IMR-90 (cell line): ENCODE measurements at regions not wholly inside any gene's neighbourhood (a gene's known extent, or its start where the extent isn't known, plus 50 kb on each side); places are given as distances from the start of the nearest gene placed in this dataset.
"Not testable (repeated sequence)": the region's sequence is repeated elsewhere in the genome, so short reads cannot be mapped to it uniquely, and the experiment has no call there.

Experiments used
- ATAC-seq: fragments of 200-7000 bp; cut with Tn5 transposase; 2 replicates; pipeline ENCODE4 v1.9.1; 2020; ENCODE audit warnings: low read depth, mild to moderate bottlenecking, moderate library complexity
- BruUV-seq: library from RNA; stranded (reverse); fragments of 400-500 nt; replicated peaks from 2 replicates; lab custom pipeline; 2021; lab: Mats Ljungman, UMichigan
- CTCF ChIA-PET: fragments of 300-600 bp; formaldehyde crosslinking; extraction: SDS; loops from one replicate; lab custom pipeline; 2021; ENCODE audit warnings: antibody characterized with exemption; lab: Yijun Ruan, JAX
- POLR2A ChIA-PET: fragments of 300-600 bp; sonication (Branson Sonifier 250); formaldehyde crosslinking; loops from one replicate; lab custom pipeline; 2022; ENCODE audit warnings: antibody characterized with exemption; ENCODE audit not compliant: unreplicated experiment; lab: Charles Lee
- DNase-seq: peaks from one replicate; pipeline ENCODE4 v3.0.0; 2013
- H2AFZ ChIP-seq: replicated peaks from 2 replicates; pipeline ENCODE3; 2013; ENCODE audit warnings: low read length, mild to moderate bottlenecking; ENCODE audit not compliant: poor library complexity
- H2AK5ac ChIP-seq: 2 replicates; pipeline ENCODE4 v1.6.1; 2013; ENCODE audit warnings: low read depth, low read length, inconsistent platforms
- H2AK9ac ChIP-seq: replicated peaks from 2 replicates; pipeline ENCODE3; 2013; ENCODE audit warnings: mild to moderate bottlenecking, low read depth, low read length, moderate library complexity; ENCODE audit not compliant: poor library complexity
- H2BK120ac ChIP-seq: 2 replicates; pipeline ENCODE4 v1.6.1; 2013; ENCODE audit warnings: low read depth, low read length, inconsistent platforms
- H2BK15ac ChIP-seq: 3 replicates; pipeline ENCODE4 v1.6.1; 2013; ENCODE audit warnings: low read depth, low read length, inconsistent platforms
- H2BK20ac ChIP-seq: 2 replicates; pipeline ENCODE4 v1.6.1; 2013; ENCODE audit warnings: low read depth, mild to moderate bottlenecking, inconsistent platforms, low read length, moderate library complexity
- H2BK5ac ChIP-seq: 2 replicates; pipeline ENCODE4 v1.6.1; 2013; ENCODE audit warnings: mild to moderate bottlenecking, low read depth, low read length, inconsistent platforms; ENCODE audit not compliant: poor library complexity, severe bottlenecking
- H3K14ac ChIP-seq: replicated peaks from 2 replicates; pipeline ENCODE4 v1.6.1; 2013; ENCODE audit warnings: low read depth, low read length, inconsistent platforms
- H3K18ac ChIP-seq: 2 replicates; pipeline ENCODE4 v1.6.1; 2013; ENCODE audit warnings: low read depth, low read length, control low read depth
- H3K23ac ChIP-seq: 2 replicates; pipeline ENCODE4 v1.6.1; 2013; ENCODE audit warnings: low read depth, low read length, inconsistent platforms
- H3K27ac ChIP-seq: 2 replicates; pipeline ENCODE4 v1.5.1; 2013; ENCODE audit warnings: mild to moderate bottlenecking, control low read depth, low read length; ENCODE audit not compliant: insufficient read depth
- H3K27me3 ChIP-seq: 2 replicates; pipeline ENCODE4 v1.6.1; 2013; ENCODE audit warnings: low read length; ENCODE audit not compliant: control insufficient read depth, insufficient read depth
- H3K36me3 ChIP-seq: 2 replicates; pipeline ENCODE4 v1.6.1; 2013; ENCODE audit warnings: low read length, mixed read lengths; ENCODE audit not compliant: control insufficient read depth, insufficient read depth
- H3K4ac ChIP-seq: 2 replicates; pipeline ENCODE4 v1.6.1; 2013; ENCODE audit warnings: low read depth, low read length, inconsistent platforms
- H3K4me1 ChIP-seq: 2 replicates; pipeline ENCODE4 v1.6.1; 2013; ENCODE audit warnings: low read length, mixed read lengths; ENCODE audit not compliant: control insufficient read depth, insufficient read depth
- H3K4me2 ChIP-seq: 2 replicates; pipeline ENCODE4 v1.6.1; 2013; ENCODE audit warnings: low read depth, mild to moderate bottlenecking, control low read depth, low read length, moderate library complexity
- H3K4me3 ChIP-seq: 2 replicates; pipeline ENCODE4 v1.5.1; 2013; ENCODE audit warnings: low read depth, mild to moderate bottlenecking, control low read depth, low read length, moderate library complexity; ENCODE audit not compliant: insufficient read depth
- H3K56ac ChIP-seq: 2 replicates; pipeline ENCODE4 v1.6.1; 2013; ENCODE audit warnings: low read length, inconsistent platforms; ENCODE audit not compliant: insufficient read depth; ENCODE audit errors: extremely low read depth
- H3K79me1 ChIP-seq, 2 experiments: 2 replicates each; pipeline ENCODE4 v1.6.1; 2013; ENCODE audit warnings: low read length in 2 of 2, inconsistent platforms in 1 of 2, low read depth in 1 of 2
- H3K9ac ChIP-seq: 2 replicates; pipeline ENCODE4 v1.6.1; 2013; ENCODE audit warnings: low read depth, low read length, control low read depth
- H3K9me1 ChIP-seq: 2 replicates; pipeline ENCODE4 v1.6.1; 2013; ENCODE audit warnings: low read length, inconsistent platforms; ENCODE audit not compliant: insufficient read depth
- H3K9me3 ChIP-seq: 2 replicates; pipeline ENCODE4 v1.6.1; 2013; ENCODE audit warnings: low read length; ENCODE audit not compliant: control insufficient read depth, insufficient read depth
- H4K20me1 ChIP-seq: 2 replicates; pipeline ENCODE4 v1.6.1; 2013; ENCODE audit warnings: low read length, inconsistent platforms; ENCODE audit not compliant: insufficient read depth
- H4K5ac ChIP-seq: 2 replicates; pipeline ENCODE4 v1.6.1; 2013; ENCODE audit warnings: mild to moderate bottlenecking, low read depth, low read length, control low read depth
- H4K8ac ChIP-seq, 2 experiments: 2 replicates each; pipeline ENCODE4 v1.6.1; 2013; ENCODE audit warnings: low read depth in 2 of 2, low read length in 2 of 2, control low read depth in 1 of 2, inconsistent platforms in 1 of 2
- H4K91ac ChIP-seq: 2 replicates; pipeline ENCODE4 v1.6.1; 2013; ENCODE audit warnings: low read depth, low read length, inconsistent platforms; ENCODE audit not compliant: insufficient read depth
- WGBS, 2 experiments: methylation state at CpG; one replicate each; pipeline versions ENCODE4 v1.1.5 to v1.1.7; 2013; ENCODE audit warnings: missing lambda C conversion rate in 2 of 2; ENCODE audit not compliant: insufficient read length in 1 of 2; ENCODE audit errors: extremely low coverage in 2 of 2; 5-methylcytosine and 5-hydroxymethylcytosine counted together
- dilution Hi-C: fragments of 300-500 bp; cut with HindIII; formaldehyde crosslinking; loops from one replicate; pipeline ENCODE4 v1.14.3; 2018; ENCODE audit warnings: low sequenced_read_pairs; ENCODE audit not compliant: unreplicated experiment
- in situ Hi-C: fragments of 300-500 bp; cut with MboI; formaldehyde crosslinking; loops from 3 replicates; pipeline ENCODE4 v1.14.3; 2019; ENCODE audit warnings: low sequenced_read_pairs, inconsistent platforms, mixed read lengths
- intact Hi-C: fragments of 100-400 bp; cut with micrococcal nuclease; formaldehyde crosslinking; loops from 2 replicates; pipeline ENCODE4 v1.10.0; 2022

DNA sequence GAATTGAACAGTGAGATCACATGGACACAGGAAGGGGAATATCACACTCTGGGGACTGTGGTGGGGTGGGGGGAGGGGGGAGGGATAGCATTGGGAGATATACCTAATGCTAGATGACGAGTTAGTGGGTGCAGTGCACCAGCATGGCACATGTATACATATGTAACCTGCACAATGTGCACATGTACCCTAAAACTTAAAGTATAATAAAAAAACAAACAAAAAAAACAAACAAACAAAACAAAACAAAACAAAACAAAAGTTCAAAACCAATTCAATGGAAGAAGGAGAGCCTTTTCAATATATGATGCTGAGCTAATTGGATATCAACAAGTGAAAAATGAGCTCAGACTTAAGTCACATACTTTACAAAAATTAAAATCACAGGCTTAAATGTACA lies 592.8 kb downstream of the CBLN4 start:
- H3K4me2 ChIP-seq, H2AFZ ChIP-seq, H2AK5ac ChIP-seq, H3K18ac ChIP-seq, DNase-seq, H3K4me1 ChIP-seq, POLR2A ChIA-PET, H3K9ac ChIP-seq, H3K27ac ChIP-seq, intact Hi-C loops, H2BK5ac ChIP-seq, H3K79me1 ChIP-seq, ATAC-seq, H4K20me1 ChIP-seq, H3K36me3 ChIP-seq, in situ Hi-C loops, CTCF ChIA-PET, H3K27me3 ChIP-seq, H4K5ac ChIP-seq, BruUV-seq, dilution Hi-C loops, H4K91ac ChIP-seq, H2BK15ac ChIP-seq, H3K23ac ChIP-seq, H3K14ac ChIP-seq, H3K56ac ChIP-seq, H2AK9ac ChIP-seq, H3K9me1 ChIP-seq, H3K4me3 ChIP-seq, H2BK20ac ChIP-seq, H4K8ac ChIP-seq, H2BK120ac ChIP-seq, H3K4ac ChIP-seq: not testable (repeated sequence)
- peaks cover 13% of the 10 kb centered on the region for H3K9me3 ChIP-seq
- WGBS, 2 experiments, result no CpG with 5 or more reads among the region's 1 CpG
